Stimulated activated CD4-positive, alpha-beta T cell treated with anti-CD3 and anti-CD28 coated beads, Interleukin-4, amount 100 ng/mL, for 48 hours (primary cell): ENCODE measurements at regions not wholly inside any gene's neighbourhood (a gene's known extent, or its start where the extent isn't known, plus 50 kb on each side); places are given as distances from the start of the nearest gene placed in this dataset.
A peak's percentile ranks its signal among the peaks of the same experiment; 100 is the strongest.

ENCODE experiments used
- DNase-seq, 2 donors: peaks; one replicate each; pipeline ENCODE4 v3.0.0-alpha.2; 2020; ENCODE audit warnings: low read depth in 2 of 2

DNA sequence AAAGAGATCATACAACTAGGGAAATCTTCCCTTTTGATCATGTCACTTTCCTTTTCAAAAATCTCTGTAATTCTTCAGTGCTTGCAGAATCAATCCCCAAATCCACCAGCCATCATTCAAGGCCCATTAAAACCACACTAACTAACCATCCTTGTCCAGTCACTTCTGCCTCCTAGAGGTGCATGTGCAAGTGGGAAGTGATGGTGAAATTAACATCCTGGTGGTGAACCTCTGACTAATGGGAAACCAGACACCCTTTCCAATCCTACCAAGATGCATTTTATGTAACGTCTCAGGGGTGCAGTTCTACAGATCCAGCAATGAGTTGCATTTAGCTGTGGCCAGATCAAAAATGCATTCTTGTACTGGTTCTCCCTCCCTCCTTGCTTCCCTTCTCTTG is 341.8 kb downstream of the RAPGEF2 start:
- DNase-seq = no peak

DNA sequence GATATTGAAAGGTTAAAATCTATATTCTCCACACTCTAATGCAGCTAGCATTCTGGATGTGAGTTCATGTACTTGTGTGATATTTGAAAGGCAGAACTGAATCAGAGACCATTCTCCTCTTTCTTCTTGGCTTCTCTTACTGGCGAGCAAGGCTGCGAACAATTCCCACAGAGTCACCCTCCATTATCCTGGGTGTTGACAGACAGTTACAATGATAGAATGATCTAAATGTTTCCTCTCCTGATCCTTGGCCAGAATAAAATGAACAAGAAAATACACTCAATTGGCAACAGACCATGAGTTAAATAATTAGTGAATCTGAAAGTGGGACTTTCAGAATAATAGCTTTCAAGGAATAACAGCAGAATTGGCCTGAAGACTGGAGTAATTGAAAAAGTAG is 342.8 kb downstream of the RAPGEF2 start:
- no peak for DNase-seq

DNA sequence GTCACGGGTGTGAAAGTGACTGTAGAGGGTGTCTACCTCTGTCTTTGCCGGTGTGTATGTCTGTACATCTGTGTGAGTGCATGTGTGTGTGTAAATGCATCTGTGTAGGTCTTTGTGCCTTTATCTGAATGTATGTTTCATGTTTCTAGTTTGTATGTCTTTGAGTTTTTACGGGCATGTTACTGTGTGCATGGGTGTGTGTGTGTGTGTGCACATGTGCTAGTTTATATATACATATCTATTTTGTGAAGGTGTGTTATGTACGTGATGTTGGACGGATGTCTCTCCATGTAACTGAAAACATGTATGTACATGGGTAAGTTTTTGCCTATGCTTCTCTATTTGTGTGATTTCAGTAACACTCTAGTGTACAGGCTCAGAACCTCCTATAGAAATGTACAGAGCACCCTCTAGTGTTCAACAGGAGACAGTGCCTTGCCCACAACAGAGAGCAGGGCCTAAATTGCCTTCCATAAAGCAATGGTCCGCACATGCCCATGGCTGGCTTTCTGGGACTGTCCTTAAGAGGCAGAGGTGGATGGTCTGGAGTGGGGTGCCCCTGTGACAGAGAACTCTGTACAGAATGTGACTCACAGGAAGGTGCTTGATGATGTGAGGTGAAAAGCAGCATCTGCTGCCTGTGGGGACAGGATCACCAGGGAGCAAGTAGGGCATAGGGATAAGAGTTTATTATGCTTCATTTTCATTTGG is 343.5 kb downstream of the RAPGEF2 start:
- DNase-seq = no peak

DNA sequence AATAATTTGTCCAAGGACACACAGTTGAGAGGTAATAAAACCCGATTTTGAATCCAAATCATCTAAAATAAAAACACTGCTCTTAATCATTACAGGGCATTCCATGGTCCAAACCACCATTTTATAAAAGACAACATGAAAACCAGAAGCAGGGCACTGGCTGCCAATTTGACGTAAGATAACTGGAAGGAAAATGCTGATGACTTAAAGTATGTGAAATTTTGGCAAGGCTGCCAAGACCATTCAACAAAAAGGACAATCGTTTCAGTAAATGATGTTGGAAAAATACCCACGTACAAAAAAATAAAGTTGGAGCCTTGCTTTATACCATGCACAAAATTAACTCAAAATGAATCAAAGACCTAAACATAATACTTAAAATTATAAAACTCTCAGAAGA is 344.4 kb downstream of the RAPGEF2 start:
- DNase-seq = no peak

DNA sequence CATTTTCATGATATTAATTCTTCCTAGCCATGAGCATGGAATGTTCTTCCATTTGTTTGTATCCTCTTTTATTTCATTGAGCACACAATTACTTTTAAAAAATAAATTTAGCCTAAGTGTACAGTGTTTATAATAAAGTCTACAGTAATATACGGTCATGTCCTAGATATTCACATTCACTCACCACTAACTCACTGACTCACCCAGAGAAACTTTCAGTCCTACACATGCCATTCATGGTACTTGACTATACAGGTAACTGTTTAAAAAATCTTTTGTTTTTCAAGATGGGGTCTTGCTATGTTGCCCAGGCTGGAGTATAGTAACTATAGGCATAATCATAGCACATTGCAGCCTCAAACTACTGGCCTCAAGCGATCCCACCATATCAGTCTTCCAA is 348.1 kb downstream of the RAPGEF2 start:
- DNase-seq = no peak

DNA sequence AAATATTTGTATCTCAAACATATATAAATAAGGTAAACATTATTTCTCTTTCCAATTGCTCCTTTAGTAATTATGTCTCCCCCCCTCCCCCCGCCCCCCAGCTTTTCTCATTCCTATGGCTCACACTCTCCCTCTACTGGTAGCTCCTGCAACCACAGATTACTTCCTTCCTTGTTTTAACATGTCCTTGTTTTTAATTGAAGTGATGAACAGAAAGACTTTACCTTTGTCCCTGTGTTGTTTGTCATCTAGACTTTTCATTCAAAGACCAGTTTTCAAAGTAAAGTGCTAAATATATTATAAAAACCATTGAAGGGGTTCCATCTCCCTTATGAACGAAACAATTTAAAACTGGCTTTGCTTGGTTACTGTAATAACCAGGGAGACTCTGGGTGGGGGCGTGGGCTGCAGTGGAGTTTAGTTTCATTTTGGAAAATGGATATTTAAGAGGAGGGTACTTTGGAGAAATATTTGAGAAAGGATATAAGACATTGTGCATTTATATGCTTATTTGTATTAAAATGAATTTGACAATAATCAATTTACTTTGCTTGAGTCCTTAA is 352.9 kb downstream of the RAPGEF2 start:
- DNase-seq = no peak

DNA sequence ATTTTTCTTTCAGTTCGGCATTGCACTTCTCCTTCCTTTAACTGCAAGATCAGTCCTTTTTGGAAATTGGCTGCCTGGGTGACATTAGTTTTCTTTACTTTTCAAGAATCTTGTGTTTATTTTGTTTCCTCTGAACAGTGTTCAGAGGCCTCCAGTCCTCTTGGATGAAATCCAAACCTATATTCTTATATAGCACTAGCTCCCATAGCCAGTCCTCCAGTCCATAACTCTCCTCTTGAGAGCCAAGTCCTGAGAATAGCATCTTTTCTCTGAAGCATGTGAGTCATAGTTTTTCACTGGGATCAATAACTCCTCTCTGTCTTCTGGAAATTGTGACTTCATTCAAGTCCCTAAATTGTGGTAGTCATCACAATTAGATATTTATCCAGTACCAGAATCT is 357.5 kb downstream of the RAPGEF2 start:
- DNase-seq = no peak

DNA sequence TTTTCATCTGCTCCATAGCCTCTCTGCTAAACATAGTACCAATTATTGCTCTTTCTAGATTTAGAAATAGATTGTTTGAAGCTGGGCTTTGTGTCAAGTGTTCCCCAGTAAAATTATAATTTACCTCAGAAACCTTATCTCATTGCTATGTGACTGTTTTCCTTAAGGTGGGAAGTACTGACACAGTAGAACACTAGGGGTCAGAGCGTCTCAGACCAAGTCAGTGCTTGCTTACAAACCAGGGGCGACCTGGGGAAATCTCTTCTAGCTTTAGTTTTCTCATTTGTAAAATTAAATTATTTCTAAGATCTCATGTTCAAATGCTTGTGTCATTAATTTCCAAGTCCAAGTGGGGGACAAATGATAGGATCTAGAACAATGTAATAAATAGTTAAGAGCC is 360.4 kb downstream of the RAPGEF2 start:
- DNase-seq = no peak

DNA sequence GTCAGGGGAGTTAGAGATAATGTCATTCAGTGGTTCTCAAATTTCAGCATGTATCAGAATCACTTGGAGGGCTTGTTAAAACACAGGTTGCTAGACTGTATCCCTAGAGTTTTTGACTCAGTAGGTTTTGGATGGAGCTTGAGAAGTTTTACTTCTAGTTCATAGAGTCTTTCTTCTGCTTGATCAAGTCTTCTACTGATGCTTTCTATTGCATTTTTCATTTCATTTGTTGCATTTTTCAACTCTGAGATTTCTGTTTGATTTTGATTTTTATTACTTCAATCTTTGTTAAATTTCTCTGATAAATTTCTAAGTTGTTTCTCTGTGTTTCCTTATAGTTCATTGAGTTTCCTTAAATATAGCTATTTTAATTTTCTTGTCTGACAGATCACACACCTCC is 361.4 kb downstream of the RAPGEF2 start:
- DNase-seq = no peak

DNA sequence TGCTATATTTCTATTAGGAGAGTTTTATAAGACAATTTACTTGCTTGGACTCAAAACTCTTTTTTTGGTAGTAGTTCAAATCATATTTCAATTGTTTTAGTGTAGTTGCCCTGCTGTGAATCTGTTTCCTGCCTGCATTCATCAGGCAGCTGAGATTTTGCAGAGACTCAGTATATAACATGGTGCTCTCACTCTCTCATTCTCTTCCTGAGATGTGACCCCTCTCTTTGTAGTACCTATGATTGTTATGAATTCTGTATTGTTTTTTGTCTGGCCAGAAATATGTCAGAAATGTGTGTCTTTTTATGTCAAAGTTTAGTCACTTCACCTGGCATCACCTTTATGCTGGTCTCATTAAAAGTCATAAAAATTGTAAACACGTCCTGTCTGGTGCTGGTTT is 374.0 kb downstream of the RAPGEF2 start:
- no peak for DNase-seq

DNA sequence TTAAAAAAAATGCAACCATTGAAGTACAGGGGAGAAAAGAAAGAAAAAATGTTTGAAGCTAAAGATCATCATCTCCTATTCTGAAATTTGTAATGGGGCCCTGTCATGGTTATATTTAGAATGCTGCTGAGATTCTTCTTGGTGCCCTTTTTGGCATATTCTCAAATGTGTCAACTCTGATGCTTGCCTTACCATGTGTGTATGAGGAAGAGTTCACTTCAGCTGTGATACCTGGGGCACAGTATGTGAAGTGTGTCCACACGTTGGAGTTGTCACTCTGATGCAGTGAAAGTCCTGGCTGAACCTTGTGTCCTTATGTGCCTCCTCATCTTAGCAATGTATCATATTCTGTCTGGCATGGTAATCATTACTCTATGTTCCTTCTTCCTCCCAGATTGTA is 377.9 kb downstream of the RAPGEF2 start:
- DNase-seq = no peak

DNA sequence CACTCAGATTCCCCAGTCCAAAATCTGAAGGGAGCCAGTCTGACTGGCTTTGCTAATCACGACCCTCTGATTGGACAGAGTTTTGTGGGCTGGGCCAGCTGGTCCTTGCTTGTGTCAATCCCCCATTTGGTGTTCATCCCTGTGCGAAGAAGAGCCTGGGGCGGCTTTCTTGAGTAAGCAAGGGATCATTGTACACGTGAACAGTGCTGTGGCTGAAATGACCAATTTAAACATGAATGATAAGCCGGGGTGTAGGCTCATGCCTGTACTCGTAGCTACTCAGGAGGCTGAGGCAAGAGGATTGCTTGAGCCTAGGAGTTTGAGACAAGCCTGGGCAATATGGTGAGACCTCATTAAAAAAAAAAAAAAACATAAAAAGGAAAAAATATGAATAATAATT is 379.1 kb downstream of the RAPGEF2 start:
- no peak for DNase-seq

DNA sequence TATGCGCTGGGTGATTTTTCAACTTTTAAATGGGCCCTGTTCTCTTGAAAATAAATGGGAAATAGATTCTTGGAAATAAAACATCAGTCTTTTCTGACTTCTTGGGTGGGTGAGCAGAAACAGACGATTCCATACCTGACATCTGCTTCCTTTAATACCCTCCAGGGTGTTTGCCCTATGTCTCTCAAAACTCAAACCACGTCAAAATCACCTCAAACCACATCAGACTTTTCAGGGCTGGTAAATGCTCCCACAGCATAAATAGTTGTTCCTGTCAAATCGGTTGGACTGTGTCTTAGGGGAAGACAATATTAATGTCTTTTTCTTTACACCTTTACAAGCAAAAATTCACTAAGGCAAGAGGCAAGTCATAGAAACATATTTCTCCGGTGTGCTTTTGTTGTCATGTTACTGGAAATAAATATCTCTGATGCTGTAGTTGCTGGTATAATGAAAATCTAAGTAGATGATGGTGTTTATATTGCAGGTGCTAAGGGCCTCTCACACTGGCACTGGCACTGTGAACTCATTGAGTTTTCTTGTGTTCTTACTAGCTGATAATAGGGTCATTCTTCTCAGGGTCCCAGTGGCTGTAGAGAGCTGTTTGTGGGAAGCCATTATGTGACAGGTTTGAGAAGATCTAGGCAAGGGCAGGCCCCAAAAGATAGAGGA is 380.4 kb downstream of the RAPGEF2 start:
- DNase-seq = no peak

DNA sequence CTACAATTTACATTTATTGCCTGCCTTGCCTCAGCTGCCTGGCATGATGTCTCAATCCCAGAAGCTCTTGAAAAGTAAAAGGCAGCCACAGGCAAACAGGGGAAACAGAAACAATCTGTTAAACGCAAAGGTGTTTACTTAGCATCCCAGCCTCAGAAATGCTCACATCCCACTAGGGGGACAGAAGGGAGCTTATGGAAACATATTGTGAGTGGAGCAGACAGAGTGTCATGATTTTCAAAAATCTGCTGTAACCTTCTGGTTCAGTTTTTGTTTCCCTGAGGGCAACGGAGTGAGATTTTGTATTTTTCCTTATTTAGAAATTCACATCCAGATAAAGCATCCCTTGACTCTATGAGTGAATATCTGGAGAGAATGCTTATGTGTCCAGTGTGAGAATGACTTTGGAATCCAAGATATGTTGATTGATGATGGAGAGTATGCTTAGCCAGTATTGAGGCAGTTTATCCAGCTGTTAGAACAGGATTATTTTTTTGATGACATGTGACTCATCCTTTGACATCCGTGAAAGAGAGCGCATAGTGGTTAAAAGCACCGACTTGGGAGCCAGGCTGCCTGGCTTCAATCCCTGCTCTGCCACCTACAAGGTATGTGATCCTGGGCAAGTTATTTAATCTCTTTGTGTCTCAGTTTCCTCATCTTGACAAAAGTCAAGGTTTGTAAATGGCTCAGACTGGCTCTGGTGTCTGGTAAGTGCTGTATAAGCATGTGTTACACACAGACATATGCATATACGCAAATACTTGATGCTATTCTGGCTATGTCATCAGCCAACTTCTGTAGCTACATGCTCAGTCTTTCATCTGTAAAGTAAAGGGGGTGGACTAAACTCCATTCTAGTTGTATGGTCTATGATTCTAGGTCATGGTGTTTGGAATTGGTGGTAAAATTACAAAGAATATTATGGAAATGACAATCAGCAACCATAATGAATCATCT is 381.2 kb downstream of the RAPGEF2 start:
- DNase-seq = no peak

DNA sequence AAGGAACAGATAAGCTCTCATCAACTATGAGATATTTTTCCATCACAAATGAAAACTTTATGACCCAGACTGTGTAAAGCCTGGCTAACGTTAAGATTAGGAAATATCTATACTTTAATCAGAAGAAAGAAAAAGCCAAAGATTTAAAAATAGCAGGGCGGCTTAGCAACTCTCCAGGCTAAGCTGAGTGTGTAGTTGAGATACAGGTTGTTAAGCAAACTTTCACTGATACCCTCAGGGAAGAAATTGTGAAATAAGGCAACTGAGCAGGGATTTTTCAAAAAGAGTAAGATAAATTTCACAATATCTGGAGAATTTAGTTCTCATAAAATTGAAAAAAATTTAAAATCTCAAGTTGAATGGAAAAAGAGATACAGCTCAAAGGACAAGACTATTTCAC is 382.0 kb downstream of the RAPGEF2 start:
- no peak for DNase-seq

DNA sequence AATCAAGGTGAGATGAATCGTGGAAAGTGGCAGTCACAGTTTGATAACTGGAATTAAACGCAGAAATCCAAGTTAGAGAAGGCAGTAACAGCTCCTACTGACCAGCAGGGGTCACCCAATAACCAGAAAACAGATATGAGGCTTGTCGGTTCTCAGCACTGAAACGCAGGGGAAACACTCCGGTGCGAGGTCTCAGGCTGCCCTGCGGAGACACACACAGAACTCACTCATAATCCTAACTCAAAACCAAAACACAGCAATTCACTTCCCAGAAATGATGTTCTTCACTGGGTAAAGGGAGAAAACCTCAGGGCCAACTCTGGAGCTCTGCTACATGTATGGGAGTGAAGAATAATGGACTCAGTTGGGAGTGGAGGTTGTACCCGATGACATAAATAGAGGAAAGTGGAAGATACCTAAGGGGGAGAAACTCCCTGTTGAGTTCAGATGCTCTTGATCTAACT is 384.4 kb downstream of the RAPGEF2 start:
- DNase-seq = peak in 1 of 2 donors; percentile 6

DNA sequence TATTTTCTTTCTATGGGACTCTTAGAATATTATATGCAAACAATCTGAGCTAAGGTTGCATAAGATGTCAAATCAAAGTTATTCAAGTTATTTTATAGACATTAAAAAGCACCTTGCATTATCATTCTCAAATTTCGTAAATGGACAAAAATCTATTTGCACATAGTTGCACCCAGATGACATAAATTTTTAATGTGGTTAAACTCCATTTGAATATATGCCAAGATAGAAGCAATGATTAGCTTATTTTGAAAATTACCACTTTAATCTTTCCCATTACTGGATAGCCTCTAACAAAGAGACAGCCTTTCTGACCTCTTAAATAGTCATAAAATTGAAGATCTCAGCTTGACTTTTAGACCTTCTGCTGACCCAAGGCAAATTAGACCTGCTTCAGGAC is 386.8 kb downstream of the RAPGEF2 start:
- DNase-seq = no peak

DNA sequence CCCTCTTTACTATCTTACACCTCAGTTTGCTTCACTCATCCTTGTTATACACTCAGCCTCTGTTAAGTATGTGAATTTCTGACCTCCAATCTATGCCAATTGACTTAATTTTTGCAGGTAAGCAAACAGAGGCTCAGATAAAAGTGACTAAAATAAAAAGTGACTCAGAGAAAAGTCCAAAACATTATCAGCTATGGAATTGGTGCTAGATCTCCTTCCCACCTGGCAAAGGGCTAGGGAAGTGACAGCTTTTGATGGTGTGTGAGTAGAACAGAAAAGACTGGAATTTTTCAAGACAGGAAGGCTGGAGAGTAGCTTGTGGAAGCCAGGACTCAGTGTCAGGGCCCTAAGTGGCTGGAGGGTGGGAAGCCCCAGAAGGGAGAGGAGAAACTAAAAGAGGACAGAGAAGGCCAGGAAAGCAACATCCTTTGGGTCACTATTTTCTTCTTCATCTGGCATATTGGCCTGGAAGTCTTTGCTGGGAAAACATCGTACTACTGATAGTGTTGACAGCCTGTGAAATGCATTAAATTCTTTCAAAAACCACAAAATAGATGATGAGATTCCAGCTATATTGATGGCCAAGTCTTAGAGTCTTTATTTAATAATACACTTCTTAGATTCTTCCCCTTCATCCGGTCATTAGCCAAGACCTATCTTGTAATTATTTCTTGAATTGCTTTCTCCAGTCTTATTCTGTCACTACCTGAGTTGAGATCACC is 392.8 kb downstream of the RAPGEF2 start:
- no peak for DNase-seq

DNA sequence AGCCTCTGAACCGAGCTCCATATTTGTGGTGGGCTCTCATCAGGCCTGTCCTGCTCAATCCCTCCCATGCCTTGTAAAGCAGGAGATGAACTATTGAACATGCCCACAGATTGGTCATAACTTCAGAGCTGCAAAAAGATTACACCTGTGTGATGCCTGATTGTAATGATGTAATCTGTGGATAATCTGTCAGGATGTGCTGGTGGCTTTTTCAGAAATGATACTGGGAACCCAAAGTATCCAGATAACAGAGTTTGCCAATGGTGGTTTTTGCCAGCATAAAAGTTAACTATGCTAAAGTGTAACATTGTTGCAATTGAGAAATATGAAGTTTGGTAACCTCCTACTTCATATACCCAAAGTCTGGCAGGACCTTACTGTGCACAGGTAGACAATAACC is 393.4 kb downstream of the RAPGEF2 start:
- DNase-seq = no peak

DNA sequence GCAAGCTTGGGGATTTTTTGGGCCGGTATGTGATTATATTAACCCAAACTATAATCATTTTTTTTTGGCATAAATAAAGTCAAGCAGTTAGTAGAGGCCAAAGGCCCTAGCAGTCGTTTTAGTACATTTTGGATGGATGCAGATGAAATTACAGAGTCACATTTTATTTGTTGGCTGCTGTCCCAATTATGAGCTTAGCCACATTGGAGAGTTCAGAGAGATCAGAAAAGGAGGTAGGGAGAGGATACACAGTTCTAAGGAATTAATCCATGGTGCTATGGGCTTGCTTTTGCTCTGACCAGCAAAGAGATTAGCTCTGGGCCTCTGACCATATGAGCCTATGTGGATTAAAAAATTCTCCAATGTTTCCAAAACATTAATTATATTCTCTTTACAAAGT is 395.1 kb downstream of the RAPGEF2 start:
- DNase-seq = no peak

DNA sequence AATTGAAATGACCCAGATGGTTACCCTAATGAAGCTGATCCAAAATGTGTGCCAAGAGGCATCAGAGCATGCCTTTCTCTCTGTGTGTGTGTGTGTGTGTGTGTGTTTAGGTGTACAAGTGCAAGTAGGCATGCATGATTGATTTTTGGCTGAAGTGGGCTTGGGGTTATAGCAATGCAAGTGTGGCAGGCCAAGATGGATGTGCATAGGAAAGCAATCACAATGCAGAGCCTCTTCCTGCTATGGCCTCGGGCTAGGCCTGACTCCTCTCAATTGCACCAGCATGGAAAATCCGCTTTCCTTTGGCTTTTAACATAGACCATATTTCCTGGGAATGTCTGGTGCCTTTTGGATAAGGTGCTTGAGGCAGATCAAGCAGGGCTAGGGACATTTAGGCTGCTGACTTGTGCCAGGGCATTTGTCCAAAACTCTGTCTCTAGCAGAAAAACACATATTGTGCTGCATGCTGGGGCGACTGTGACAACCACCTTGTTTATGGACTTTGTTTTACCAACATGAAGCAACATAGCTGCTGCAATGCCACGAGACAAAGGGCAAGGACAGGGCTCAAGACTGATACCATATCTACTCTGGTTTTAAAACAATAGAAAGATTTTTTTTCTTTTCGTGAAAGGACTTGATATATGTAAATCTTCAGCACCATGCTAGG is 395.7 kb downstream of the RAPGEF2 start:
- no peak for DNase-seq
